ENCODE measurements at regions not wholly inside any gene's neighbourhood (a gene's known extent, or its start where the extent isn't known, plus 50 kb on each side); places are given as distances from the start of the nearest gene placed in this dataset.

- no peak overlapping the region for H3K4me3 ChIP-seq
- no peaks in the 10 kb centered on the region for H3K27me3 ChIP-seq
- H3K9me3 ChIP-seq: no peaks in the 10 kb centered on the region
- TF ChIP-seq POLR2A (IDR thresholded peaks at IDR 0.05): no peak
- no peak for TF ChIP-seq CTCF (IDR thresholded peaks at IDR 0.05)
- H3K36me3 ChIP-seq: no peaks in the 10 kb centered on the region
- H3K27ac ChIP-seq: peak overlapping the region in 9 of 12 donors; percentile 41 to 81 (median 67)
- intact Hi-C loops (cut with DNase I): loop anchor here in 4 of 10 donors (5.0 to 10.0 kb wide), 2 partner anchors 134 to 137 kb away; partner anchors contain the start of gene MEX3B (in 4 of the 4)
- WGBS, 4 donors: 46 to 55% (median 52%) methylated on average over 7 of the region's 7 CpGs
- ATAC-seq (no peak), DNase-seq (no peak)
- peaks cover 0 to 50% (median 21%) of the 10 kb centered on the region in 12 donors for H3K4me1 ChIP-seq
Observed at GRCh38 chr15:81910355-81911021, 135.3 kb downstream of the MEX3B start.

- peak overlapping the region in 4 of 12 donors; percentile 38 to 71 (median 66) for H3K27ac ChIP-seq
Observed at GRCh38 chr15:81909011-81909358, 136.8 kb downstream of the MEX3B start.

GRCh38 chr15:81908111-81908510 is 137.7 kb downstream of the MEX3B start:
- H3K27me3 ChIP-seq: no peaks in the 10 kb centered on the region
- intact Hi-C loops (cut with DNase I): loop anchor here in 1 of 10 donors (10.0 kb wide), 1 partner anchor 63 kb away; no protein-coding TSS in a partner anchor
- ATAC-seq: no peak
- H3K4me3 ChIP-seq: no peak overlapping the region
- 55 to 64% (median 61%) methylated on average over 2 of the region's 2 CpGs for WGBS, 4 donors
- no peaks in the 10 kb centered on the region for H3K36me3 ChIP-seq
- no peak overlapping the region for H3K27ac ChIP-seq
- TF ChIP-seq POLR2A (IDR thresholded peaks at IDR 0.05): no peak
- no peak for TF ChIP-seq CTCF (IDR thresholded peaks at IDR 0.05)
- no peak for DNase-seq
- H3K9me3 ChIP-seq: no peaks in the 10 kb centered on the region
- H3K4me1 ChIP-seq: peaks cover 0 to 30% (median 11%) of the 10 kb centered on the region in 12 donors

More at GRCh38 chr15:81909011-81909358, 136.8 kb downstream of the MEX3B start:
- WGBS, 4 donors: 57 to 69% (median 62%) methylated on average over 2 of the region's 2 CpGs
- Histone ChIP-seq H3K4me3 (no peak overlapping the region), H3K9me3 (no peaks in the 10 kb centered on the region), H3K4me1 (peaks cover 0 to 36% (median 12%) of the 10 kb centered on the region in 12 donors), H3K27me3 (no peaks in the 10 kb centered on the region), H3K36me3 (no peaks in the 10 kb centered on the region)
- no peak for TF ChIP-seq POLR2A (IDR thresholded peaks at IDR 0.05)
- TF ChIP-seq CTCF (IDR thresholded peaks at IDR 0.05): no peak
- ATAC-seq: no peak
- no peak for DNase-seq
- intact Hi-C loops (cut with DNase I): loop anchor here in 1 of 10 donors (10.0 kb wide), 1 partner anchor 64 kb away; no protein-coding TSS in a partner anchor

- whole genome bisulfite sequencing, 4 donors: 94 to 100% (median 96%) methylated on average over 1 of the region's 1 CpG
- Histone ChIP-seq H3K4me3 (no peak overlapping the region), H3K36me3 (no peaks in the 10 kb centered on the region), H3K9me3 (no peaks in the 10 kb centered on the region), H3K27ac (no peak overlapping the region), H3K27me3 (no peaks in the 10 kb centered on the region), H3K4me1 (peaks cover 0 to 30% (median 11%) of the 10 kb centered on the region in 12 donors)
- ATAC-seq: no peak
- no peak for DNase-seq
- TF ChIP-seq CTCF (IDR thresholded peaks at IDR 0.05) (no peak), POLR2A (IDR thresholded peaks at IDR 0.05) (no peak)
- intact Hi-C loops (cut with DNase I): loop anchor here in 1 of 10 donors (10.0 kb wide), 1 partner anchor 63 kb away; no protein-coding TSS in a partner anchor
Observed at GRCh38 chr15:81907521-81907920, 138.3 kb downstream of the MEX3B start.
